Transverse colon (tissue), 4 donors: ENCODE measurements at regions not wholly inside any gene's neighbourhood (a gene's known extent, or its start where the extent isn't known, plus 50 kb on each side); places are given as distances from the start of the nearest gene placed in this dataset.

Experiments used
- CTCF ChIP-seq, 5 experiments: fragments of 200-600 bp in 3 of 5; fragments of 450-650 bp in 2 of 5; sonication (generic) in 3 of 5; IDR thresholded peaks; 1 replicate in 2 of 5; 2 replicates in 3 of 5; pipeline ENCODE4 v1.5.1; 2016 to 2017; ENCODE audit warnings: antibody characterized with exemption in 5 of 5, inconsistent platforms in 3 of 5, mild to moderate bottlenecking in 2 of 5, moderate library complexity in 1 of 5
- EP300 ChIP-seq: sonication (generic); formaldehyde crosslinking; IDR thresholded peaks from one replicate; pipeline ENCODE4 v1.6.1; 2017; ENCODE audit warnings: antibody characterized with exemption, low read depth
- POLR2AphosphoS5 ChIP-seq, 3 donors: sonication (generic); formaldehyde crosslinking; IDR thresholded peaks; one replicate each; pipeline ENCODE4 v1.6.1; 2016; ENCODE audit warnings: antibody characterized with exemption in 3 of 3

GRCh38 chr22:49535126-49535525, 292.5 kb downstream of the BRD1 start:
- no peak for TF ChIP-seq CTCF (IDR thresholded peaks at IDR 0.05)
- TF ChIP-seq EP300, result no peak
- TF ChIP-seq POLR2AphosphoS5 (IDR thresholded peaks at IDR 0.05), result no peak
